Cardiac muscle cell (in vitro differentiated cells and primary cell): ENCODE measurements at regions not wholly inside any gene's neighbourhood (a gene's known extent, or its start where the extent isn't known, plus 50 kb on each side); places are given as distances from the start of the nearest gene placed in this dataset.

Source experiments
- DNase-seq, 2 donors: peaks; one replicate each; pipeline versions ENCODE4 v3.0.0 to v3.0.0-alpha.2; 2010 to 2017; ENCODE audit warnings: low read depth in 1 of 2, low spot score in 1 of 2
- H3K27ac ChIP-seq: fragments of 200-600 bp; sonication (generic); 2 replicates; pipeline ENCODE4 v1.5.1; 2016
- H3K27me3 ChIP-seq: fragments of 200-600 bp; sonication (generic); 2 replicates; pipeline ENCODE4 v1.6.0; 2016; ENCODE audit warnings: control low read depth
- H3K36me3 ChIP-seq: fragments of 200-600 bp; sonication (generic); 2 replicates; pipeline ENCODE4 v1.5.1; 2016; ENCODE audit warnings: control low read depth
- H3K4me1 ChIP-seq: fragments of 200-600 bp; sonication (generic); 2 replicates; pipeline ENCODE4 v1.8.1; 2017; ENCODE audit warnings: low read depth, mild to moderate bottlenecking, mixed run types
- H3K4me3 ChIP-seq: fragments of 200-600 bp; sonication (generic); 2 replicates; pipeline ENCODE4 v1.5.1; 2016; ENCODE audit warnings: mild to moderate bottlenecking
- H3K9me3 ChIP-seq: fragments of 200-600 bp; sonication (generic); 2 replicates; pipeline ENCODE4 v1.5.1; 2017; ENCODE audit warnings: low read depth, mild to moderate bottlenecking, control low read depth
- TF ChIP-seq, protein P1 (sequence below): IDR thresholded peaks from 2 replicates; pipeline ENCODE4 v1.5.1; 2012; ENCODE audit warnings: low read depth, mild to moderate bottlenecking, low read length

- H3K27me3 ChIP-seq: no peaks in the 10 kb centered on the region
- H3K9me3 ChIP-seq: no peaks in the 10 kb centered on the region
- no peaks in the 10 kb centered on the region for H3K4me1 ChIP-seq
- no peak overlapping the region for H3K27ac ChIP-seq
- TF ChIP-seq, protein P1, sequence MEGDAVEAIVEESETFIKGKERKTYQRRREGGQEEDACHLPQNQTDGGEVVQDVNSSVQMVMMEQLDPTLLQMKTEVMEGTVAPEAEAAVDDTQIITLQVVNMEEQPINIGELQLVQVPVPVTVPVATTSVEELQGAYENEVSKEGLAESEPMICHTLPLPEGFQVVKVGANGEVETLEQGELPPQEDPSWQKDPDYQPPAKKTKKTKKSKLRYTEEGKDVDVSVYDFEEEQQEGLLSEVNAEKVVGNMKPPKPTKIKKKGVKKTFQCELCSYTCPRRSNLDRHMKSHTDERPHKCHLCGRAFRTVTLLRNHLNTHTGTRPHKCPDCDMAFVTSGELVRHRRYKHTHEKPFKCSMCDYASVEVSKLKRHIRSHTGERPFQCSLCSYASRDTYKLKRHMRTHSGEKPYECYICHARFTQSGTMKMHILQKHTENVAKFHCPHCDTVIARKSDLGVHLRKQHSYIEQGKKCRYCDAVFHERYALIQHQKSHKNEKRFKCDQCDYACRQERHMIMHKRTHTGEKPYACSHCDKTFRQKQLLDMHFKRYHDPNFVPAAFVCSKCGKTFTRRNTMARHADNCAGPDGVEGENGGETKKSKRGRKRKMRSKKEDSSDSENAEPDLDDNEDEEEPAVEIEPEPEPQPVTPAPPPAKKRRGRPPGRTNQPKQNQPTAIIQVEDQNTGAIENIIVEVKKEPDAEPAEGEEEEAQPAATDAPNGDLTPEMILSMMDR: no peak
- H3K4me3 ChIP-seq: no peak overlapping the region
- no peak for DNase-seq
- H3K36me3 ChIP-seq: no peaks in the 10 kb centered on the region
Measured at GRCh38 chr15:39192351-39192750, 388.5 kb upstream of the THBS1 start.

- TF ChIP-seq, protein P1: no peak
- H3K4me1 ChIP-seq: peaks cover 3% of the 10 kb centered on the region
- H3K27me3 ChIP-seq: no peaks in the 10 kb centered on the region
- no peak overlapping the region for H3K27ac ChIP-seq
- H3K4me3 ChIP-seq: no peak overlapping the region
- H3K9me3 ChIP-seq: no peaks in the 10 kb centered on the region
- DNase-seq: no peak
- no peaks in the 10 kb centered on the region for H3K36me3 ChIP-seq
Measured at GRCh38 chr15:39192979-39193560, 387.8 kb upstream of the THBS1 start.

- Histone ChIP-seq H3K9me3 (no peaks in the 10 kb centered on the region), H3K36me3 (no peaks in the 10 kb centered on the region), H3K27ac (no peak overlapping the region), H3K4me1 (peaks cover 8% of the 10 kb centered on the region), H3K4me3 (no peak overlapping the region), H3K27me3 (no peaks in the 10 kb centered on the region)
- TF ChIP-seq, protein P1: no peak
- DNase-seq: no peak
Measured at GRCh38 chr15:39193611-39194010, 387.3 kb upstream of the THBS1 start.

DNA sequence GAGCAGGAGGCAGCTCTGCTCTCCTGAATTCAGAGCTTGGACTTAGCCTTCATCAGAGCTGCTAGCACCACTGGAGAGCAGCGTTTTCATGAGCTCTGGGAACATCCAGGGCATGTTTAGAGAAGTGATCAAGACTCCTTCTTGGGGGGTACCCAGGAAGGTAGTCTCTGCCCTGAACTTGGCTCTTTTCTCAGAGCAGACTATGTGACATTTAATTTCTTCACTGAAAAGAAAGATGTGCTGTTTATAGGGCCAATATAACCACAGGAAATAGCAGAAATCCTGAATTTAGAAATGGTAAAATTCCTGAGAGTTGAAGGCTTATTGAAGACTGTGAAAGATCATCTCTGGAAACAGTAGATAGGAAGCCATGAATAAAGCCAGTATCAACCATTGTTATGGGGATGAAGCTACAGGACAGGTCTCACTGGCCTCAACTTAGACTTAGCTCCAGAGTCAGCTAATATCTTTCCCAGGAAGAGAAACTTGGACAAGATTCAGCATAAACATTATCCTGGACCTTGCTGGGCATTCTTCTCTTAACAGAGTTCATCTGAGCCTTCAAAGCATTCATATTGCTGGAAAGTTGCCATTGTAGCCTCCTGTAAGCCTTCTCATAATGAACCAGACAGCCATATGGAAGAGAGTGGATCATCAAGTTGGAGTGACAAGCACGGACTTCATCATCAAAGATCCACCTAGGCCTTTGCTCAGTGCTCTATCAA is 386.6 kb upstream of the THBS1 start:
- Histone ChIP-seq H3K27me3 (no peaks in the 10 kb centered on the region), H3K27ac (no peak overlapping the region), H3K36me3 (no peaks in the 10 kb centered on the region), H3K9me3 (no peaks in the 10 kb centered on the region), H3K4me1 (peaks cover 12% of the 10 kb centered on the region), H3K4me3 (no peak overlapping the region)
- TF ChIP-seq, protein P1: no peak
- peak in 1 of 2 donors; percentile 55 for DNase-seq

- Histone ChIP-seq H3K27me3 (no peaks in the 10 kb centered on the region), H3K9me3 (no peaks in the 10 kb centered on the region), H3K4me1 (peaks cover 24% of the 10 kb centered on the region), H3K27ac (no peak overlapping the region), H3K36me3 (no peaks in the 10 kb centered on the region), H3K4me3 (no peak overlapping the region)
- TF ChIP-seq, protein P1: no peak
- peak in 1 of 2 donors; percentile 49 for DNase-seq
Measured at GRCh38 chr15:39195961-39196486, 384.9 kb upstream of the THBS1 start.
